ENCODE measurements at regions not wholly inside any gene's neighbourhood (a gene's known extent, or its start where the extent isn't known, plus 50 kb on each side); places are given as distances from the start of the nearest gene placed in this dataset.

DNA sequence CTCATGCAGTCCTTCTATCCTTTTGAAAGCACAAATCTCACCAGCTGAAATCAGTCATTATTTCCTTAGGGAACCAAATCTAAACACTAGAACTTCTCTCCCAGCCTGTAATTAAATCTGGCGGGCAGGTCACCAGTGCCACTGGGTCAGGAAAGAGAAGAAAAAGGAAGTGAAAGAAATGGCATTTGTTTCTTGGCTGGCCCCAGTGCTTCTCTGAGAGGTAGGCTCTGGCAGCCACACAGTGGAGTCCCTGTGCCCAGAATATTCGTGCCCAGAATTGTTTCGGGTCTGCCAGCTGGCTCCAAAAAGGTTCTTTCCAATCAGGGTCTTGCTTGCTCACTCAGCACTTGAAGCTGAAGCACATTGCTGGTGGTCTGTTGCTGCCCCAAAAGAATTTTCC lies 133.9 kb upstream of the MTAP start:
- no peak for DNase-seq (ENCODE audit: low spot score)

DNA sequence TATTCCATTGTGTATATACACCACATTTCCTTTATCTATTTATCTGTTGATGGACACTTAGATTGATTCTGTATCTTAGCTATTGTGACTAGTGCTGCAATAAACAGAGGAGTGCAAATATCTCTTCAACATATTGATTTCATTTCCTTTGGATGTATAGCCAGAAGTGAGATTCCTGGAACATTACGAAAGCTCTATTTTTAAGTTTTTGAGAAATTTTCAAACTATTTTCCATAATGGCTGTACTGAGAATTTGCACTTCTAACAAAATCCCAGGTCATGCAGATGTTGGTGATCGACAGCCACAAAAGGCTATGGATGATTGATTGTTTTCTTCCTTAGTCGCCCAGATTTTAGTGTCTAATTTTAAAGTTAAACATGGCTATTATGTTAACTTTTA lies 132.7 kb upstream of the MTAP start:
- no peak for DNase-seq (ENCODE audit: low spot score)

DNA sequence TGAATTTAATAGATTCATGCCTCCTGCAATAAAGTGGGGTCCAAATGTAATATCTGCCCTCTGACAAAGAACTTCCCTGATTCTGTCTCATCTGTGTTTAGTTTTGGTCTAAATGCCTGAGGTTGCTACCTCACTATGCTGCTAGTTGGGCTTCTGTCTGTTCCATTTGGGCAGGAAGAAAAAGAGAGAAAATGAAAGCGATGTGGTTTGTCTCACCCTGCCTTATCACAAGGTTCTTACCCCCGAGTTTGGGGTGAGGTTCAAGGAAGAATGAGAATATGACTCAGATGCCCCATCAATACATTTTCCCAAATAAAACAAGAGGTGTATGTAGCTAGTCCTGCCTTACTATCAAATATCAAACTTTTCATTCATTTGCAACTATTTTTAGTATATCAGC lies 132.1 kb upstream of the MTAP start:
- DNase-seq (ENCODE audit: low spot score) = no peak

DNA sequence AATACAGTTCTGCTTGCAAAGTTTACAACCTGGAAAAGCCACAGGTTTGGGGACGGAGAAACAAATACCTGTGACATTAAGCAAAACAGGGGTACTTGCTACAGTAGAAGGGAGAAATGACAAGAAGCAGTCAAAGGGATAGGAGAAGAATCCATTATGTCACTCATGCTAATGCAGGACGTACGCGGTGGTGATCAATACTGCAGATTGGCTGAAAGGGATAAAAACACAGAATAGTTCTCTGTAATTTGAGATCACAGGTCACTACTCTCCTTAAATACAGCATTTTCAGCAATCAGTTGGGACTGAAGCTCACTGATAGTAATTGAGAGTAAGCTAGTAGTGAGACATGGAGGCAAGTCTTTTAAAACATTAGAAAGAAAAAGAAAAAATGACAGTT lies 130.3 kb upstream of the MTAP start:
- DNase-seq (ENCODE audit: low spot score) = no peak

DNA sequence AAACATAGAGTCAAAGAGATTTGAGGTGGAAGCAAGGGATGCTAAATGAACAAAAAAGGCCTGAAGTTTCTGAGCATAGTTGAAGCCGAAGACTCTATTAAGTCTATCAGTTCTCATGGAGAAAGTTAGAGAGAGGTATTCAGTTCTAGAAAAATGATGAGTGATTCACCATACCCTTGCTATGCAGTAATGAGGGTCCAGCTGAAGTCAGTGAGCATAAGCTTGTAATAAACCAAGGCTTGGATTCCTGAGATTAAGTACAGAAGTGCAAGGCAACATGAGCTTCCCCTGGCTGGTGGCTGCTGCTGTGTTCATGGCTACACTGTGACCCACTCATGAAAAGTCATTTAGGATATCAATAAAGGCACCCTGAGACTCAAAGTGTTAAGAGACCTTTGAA lies 129.7 kb upstream of the MTAP start:
- DNase-seq (ENCODE audit: low spot score) = no peak

DNA sequence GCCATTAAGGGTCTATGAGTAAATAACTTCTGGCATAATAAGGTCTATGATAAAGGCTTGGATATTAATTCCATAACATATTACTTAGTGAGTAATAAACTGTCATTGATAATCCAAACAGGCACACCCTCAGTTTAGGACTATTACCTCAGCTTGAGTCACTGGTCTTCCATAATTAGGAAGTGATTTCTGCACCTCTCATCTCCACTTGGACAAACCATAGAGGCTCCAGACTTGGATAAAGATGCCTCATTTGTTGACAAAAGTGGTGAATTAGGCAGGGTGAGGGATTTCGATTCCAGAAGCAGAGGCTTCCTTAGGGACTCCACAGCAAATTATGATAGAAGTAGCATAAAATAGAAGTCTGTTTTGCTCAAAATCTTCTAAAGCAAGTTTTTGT lies 127.5 kb upstream of the MTAP start:
- no peak for DNase-seq (ENCODE audit: low spot score)

DNA sequence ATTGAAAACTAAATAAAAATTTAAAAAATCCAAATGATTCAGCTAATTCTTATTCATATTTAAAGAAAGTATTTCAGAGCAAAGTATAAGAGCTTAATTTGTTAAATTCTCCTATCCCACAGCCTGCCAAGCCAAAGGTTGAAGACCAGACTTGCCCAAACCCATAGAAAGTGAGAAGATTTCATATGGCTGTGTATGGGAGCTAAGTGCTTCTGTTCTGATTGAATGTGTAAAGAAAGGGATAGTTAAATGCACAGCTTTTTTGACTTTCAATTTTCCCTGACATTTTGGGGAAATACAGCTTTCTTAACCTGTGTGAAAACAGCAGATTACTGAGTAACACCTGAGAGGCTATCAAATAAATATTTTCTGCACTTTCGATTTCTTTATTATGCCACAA lies 125.0 kb upstream of the MTAP start:
- no peak for DNase-seq (ENCODE audit: low spot score)

DNA sequence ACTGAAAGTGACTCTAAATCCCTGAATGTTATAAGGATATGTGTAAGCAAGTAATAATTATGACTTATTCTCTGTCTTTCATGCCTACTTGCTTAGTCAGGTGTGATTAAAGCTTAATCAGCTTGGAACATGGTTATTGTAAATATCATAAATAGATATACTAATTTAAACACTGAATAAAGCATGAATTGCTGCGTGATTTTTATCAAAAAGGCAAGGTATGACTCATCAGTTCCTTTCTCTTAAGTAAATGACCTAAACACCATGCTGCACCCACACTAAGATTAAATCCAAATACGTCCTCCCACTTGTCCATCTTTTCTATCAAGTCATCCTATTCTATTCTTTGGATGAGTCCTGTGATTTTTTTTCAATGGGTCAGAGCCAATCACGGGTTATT lies 124.6 kb upstream of the MTAP start:
- no peak for DNase-seq (ENCODE audit: low spot score)

DNA sequence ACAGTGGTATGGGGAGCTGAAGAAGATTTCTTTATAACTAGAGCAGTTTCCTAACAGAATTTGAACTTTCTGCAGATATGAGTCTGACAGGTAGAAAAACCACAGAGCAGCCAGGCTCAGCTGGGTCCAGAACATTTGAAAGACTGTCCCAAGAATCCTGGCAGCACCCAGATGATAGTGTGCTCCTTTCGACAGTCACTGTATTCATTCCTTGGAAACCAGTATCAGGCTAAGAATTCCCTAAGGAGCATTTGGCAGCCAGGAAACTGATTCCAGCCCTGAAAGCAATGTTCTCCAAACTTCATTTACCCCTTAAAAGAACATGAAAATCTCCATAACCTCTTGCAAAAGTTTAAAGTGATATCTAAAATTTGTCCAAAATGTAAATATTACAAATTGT lies 123.0 kb upstream of the MTAP start:
- DNase-seq (ENCODE audit: low spot score) = no peak

DNA sequence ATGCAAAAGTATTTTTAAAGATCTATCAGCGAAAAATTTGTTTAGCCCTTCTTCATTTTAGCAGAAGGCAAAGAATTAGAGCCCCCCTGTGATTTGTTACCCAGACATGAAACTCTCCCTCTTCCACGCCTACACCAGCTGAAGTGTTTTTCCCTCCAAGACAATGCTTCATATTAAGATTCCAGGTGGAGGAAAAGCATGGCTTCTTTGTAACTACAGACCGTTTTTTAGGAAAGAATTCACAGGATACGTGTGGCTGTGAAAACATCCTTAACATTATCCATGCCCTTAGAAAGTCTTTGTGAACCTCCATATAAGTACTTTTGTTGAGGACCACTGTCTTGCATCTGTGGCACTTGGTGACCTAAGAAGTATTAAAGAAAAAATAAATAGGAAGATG lies 121.8 kb upstream of the MTAP start:
- DNase-seq (ENCODE audit: low spot score) = no peak

DNA sequence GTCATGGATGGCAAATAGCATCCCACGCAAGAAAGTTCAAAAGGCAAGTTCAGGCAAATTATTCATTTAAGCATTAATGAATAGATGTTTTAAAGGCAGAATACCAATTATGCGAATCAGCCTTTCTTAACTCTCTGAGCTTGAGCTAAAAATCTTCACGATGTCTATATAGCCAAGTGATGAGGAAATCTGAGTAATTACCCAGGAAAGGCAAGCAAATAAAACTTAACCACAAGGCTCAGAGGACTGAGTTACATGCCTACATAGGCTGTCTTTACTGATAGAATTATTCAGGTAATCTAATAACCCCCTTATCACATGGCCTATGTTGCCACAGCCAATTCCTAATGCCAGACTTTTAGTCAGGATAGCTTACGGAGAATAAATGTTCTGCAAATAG lies 120.8 kb upstream of the MTAP start:
- no peak for DNase-seq (ENCODE audit: low spot score)

DNA sequence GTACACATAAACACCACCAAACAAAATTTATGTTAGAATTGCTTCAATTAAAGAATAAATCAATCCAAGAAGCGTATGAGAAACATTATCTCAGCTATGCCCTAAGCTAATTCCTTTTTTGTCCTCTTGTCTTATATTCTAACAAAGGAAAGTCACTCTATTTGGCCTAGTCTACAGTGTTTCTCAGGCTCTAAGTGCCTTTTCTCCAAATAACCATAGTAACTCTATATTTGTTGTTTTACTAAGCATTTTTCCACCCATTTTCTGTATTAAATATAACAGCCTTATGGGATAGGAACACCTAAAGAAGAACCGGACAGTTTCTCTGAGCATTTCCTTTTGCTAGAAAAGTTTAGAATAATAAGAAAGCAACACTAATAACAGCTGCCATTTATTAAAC lies 120.1 kb upstream of the MTAP start:
- DNase-seq (ENCODE audit: low spot score) = no peak

DNA sequence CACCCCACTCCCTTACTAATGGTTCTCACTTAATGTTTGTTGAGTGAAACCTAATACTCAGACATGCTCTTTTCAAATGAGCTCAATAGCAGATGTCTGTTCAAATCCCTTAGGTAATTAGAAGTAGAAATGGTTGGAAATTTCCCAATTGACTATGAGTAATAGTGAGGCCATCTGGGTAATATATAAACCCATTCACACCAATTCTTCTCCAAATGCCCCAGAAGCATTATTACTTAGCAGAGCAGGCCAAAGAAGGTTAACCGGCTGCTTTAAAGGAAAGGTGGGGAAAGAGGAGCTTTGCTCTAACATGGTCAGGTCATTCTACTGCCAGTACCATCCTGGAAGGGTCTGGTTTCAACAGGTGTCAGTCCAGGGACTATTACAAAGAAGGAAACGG lies 119.5 kb upstream of the MTAP start:
- no peak for DNase-seq (ENCODE audit: low spot score)

DNA sequence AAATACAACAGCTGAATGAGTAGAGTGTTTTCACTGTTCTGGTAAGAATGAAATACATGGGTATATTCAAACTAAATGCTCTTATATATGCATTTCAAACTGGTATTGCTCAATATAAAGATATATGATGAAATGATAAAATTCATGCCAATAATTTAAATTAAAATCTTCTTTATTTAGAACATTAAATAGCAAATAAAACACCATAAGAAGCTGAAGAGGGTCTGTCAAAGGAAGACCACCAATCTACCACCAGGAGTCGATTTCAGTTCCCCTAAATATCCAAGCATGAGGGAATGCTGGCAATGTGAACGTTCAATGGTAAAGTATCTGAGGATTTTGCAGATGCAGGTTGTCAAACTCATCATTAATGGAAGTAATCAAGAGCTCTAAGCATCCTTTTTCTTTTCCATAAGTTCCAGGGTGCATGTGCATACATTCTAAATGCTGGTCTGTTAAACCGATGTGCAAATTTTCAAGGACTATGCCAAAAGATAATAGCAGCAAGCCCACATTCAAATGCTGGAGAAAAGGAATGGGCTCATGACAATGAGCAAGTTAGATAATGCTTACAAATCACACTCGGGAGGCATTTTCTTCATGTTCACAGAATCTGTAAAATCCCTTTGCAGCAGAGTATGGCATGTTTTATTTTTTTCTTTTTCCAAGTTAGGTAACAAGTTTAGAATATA lies 118.8 kb upstream of the MTAP start:
- no peak for DNase-seq (ENCODE audit: low spot score)

DNA sequence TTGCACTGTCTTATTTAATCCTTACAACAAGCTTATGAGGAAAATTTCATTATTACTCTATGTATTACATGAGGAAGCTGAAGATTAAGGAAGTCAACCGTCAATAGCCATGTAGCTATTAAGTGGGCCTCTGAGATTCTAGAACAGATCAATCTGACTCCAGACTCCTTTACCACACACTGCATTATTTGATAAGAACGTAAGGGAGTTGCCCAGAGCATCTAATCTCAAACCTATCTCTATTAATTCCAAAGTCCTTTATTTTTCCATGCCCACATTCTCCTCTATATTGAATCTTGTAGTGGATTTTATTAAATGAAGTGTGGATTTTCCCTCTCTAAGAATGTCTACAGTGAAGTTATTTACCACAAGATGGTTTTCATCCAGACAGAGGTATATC lies 118.2 kb upstream of the MTAP start:
- DNase-seq (ENCODE audit: low spot score) = no peak

DNA sequence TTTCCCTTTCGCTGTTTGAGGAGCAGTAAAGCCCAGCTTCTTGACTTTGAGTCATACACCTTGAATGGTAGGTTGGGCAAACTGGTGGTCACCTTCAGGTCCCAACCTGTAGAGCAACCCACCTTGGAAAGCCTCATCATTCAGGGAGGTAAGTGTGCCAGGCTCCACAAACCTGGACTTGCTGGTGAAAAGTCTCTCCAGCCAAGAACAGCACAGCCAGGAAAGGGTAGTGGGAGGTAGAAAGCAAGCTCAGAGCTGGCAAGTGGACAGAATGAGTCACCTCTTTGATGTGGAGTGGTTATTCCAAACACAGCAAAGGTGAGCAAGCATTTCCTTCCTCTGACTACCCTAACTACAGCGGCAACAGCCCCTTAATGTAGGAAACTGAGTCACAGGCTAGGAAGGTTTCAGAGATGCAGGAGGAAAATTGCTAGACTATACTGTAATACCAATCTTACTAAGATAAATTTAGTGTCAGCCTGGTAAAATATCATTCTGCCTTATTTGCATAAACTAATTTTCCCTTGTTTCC lies 117.5 kb upstream of the MTAP start:
- DNase-seq (ENCODE audit: low spot score) = no peak

DNA sequence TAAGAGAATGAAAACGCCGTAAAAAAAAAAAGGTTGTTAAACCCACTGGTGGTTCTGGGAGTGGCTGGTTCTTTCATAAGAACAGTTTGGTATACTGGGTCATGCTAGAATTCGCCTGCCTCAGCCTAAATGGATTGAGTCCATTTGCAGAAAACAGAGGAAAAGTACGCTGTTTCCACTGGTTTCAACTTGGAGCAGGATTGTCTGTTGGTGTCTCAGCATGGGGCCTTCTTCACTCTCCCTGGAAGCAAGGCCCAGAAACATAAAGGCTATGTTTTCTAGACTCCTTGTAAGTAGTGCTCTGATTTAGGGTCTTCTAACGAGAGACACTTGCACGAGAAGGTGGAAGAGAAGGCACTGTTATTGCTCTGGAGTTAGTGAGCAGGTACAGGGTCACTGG lies 116.9 kb upstream of the MTAP start:
- no peak for DNase-seq (ENCODE audit: low spot score)

DNA sequence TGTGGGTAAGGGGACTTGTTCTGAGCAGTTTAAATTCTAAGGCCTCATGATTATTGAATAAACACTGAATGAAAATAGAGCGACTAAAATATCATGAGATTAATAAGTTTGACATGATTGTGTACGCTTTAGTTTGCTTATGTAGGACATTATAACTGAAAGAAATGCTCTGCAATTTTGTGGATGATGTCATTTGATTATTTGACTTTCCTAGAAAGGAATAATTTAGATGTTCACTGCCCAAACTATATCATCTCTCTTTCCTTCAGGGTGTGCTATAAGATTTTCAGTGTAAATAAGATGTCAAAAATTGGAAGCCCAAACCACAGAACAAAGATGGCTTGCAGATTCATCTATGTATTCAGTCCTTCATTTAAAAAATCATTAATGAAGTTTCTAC lies 115.7 kb upstream of the MTAP start:
- DNase-seq (ENCODE audit: low spot score) = no peak

DNA sequence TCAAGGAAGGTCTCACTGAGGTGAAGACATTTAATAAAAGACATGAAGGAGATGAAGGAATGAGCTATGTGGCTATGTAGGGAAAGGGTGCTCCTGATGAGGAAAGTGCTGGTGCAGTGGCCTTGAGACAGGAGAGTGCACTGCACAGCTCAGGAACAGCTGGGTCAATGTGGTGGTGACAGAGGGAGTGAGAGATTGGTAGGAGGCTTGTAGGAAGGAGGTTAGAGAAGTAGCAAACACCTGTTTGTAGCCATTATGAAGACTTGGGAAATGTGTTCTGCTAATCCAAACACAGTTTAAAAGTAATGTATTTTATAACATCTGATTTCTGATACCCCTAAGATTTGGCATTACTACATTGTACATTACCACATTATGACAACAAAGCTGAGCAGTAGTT lies 115.1 kb upstream of the MTAP start:
- no peak for DNase-seq (ENCODE audit: low spot score)

DNA sequence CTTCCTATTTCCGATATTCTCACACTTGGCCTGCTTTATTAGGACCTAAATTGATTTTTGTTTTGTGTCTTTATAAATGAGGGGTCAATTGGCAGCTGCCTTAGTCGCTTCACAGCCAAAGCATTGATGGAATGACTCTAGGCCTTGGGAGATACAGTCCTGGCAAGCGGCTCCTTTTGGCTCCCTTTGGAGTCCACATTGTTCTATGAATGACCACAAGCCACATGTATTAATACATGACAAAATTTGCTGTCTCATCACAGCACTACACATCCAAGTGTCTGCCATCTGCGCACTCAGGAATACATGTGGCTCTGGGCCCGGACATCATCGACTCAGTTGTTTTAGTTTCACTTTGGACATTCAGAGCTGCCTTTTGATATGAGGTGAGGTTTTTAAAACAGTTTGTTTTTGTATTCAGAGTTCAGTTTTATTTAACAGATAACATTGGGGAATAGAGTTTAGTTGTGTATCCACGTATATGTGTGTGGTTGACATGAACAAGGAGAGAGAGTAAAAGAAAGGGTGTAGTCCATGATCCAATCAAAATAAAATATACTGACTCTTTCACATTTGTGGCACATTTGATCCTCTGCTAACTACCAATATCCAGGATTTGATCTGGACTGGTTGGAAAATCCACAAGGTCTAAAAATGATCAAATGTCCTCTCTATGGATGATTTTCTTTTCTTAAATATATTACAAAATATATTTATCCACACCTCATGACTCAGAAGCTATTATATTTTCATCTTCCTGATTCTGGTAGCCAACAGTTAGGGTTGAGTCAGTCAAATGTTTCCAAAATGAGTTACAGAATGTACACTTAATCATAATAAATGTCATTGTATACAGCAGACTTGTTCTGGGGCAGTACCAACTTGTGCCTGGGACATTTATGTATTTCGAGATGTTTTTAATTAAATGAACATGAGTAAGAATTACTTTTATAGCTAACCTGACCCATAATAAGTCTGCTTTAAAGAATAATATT lies 114.0 kb upstream of the MTAP start:
- DNase-seq (ENCODE audit: low spot score) = no peak

DNA sequence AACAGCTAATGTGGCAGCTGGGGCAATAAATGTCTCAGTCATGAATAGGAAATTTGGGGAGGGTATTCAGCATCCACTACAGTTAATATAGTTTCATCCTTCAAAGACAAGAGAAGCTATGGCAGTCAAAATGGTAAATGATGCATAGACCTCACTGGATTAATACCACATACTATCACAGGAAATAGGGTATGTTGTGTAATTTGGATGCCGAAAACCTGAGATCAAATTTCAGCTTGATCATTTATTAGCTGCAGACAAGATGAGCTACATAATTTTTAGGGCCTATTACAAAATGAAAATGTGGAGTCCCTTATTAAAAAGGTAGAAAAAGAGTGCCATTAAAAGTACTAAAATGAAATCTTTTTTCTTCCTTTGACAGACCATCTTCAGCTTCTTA lies 112.6 kb upstream of the MTAP start:
- DNase-seq (ENCODE audit: low spot score) = no peak

DNA sequence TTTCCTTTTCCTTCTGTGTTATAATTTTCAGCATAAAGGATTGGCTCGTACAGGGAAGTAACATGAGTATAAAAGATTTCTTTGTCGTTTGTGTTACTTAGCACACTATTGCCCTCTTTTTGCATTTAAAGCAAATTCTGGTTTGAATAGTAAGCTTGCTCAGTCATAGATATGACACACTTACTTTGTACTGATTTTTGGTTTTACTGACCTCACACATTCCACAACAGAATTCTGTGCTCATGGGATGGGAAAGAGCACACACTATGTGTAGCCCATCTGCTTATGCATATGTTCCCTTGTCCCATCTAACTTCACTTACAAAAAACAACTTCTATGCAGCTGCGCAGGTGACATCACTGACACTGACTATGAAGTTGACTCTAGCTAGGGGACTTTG lies 111.9 kb upstream of the MTAP start:
- DNase-seq (ENCODE audit: low spot score) = no peak

DNA sequence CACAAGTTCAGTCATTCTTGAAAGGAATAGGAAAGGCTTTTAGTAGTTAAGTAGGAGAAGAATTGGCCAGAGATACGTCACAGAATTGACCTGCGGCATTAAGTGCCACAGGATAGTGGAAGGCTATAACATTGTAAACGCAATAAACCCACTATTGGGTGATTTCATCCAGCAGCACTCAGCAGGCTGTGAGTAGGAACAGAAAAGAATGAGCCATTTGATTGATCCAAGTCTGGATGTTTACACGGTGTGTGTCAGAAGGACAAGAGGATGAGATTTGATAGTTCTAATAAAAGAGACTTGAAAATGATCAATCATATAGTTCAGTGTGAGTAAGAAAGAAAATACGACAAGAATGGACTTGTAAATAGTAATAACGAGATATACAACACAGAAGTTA lies 110.0 kb upstream of the MTAP start:
- DNase-seq (ENCODE audit: low spot score) = no peak
